ENCODE measurements at regions not wholly inside any gene's neighbourhood (a gene's known extent, or its start where the extent isn't known, plus 50 kb on each side); places are given as distances from the start of the nearest gene placed in this dataset.

GRCh38 chr10:78737883-78738856 is 330.6 kb upstream of the ZMIZ1 start:
- DNase-seq (ENCODE audit: low read depth, low spot score) = no peak

- DNase-seq (ENCODE audit: low read depth, low spot score) = no peak
Measured at GRCh38 chr10:78738861-78739260, 329.9 kb upstream of the ZMIZ1 start.

GRCh38 chr10:78739444-78740053 is 329.2 kb upstream of the ZMIZ1 start:
- no peak for DNase-seq (ENCODE audit: low read depth, low spot score)

- no peak for DNase-seq (ENCODE audit: low read depth, low spot score)
Measured at GRCh38 chr10:78740976-78741915, 327.5 kb upstream of the ZMIZ1 start.

- no peak for DNase-seq (ENCODE audit: low read depth, low spot score)
Measured at GRCh38 chr10:78742406-78742729, 326.4 kb upstream of the ZMIZ1 start.

- DNase-seq (ENCODE audit: low read depth, low spot score) = no peak
Measured at GRCh38 chr10:78742730-78743615, 325.8 kb upstream of the ZMIZ1 start.

- DNase-seq (ENCODE audit: low read depth, low spot score) = no peak
Measured at GRCh38 chr10:78744056-78744455, 324.7 kb upstream of the ZMIZ1 start.

GRCh38 chr10:78744491-78745090 is 324.2 kb upstream of the ZMIZ1 start:
- no peak for DNase-seq (ENCODE audit: low read depth, low spot score)

GRCh38 chr10:78745441-78745840 is 323.3 kb upstream of the ZMIZ1 start:
- no peak for DNase-seq (ENCODE audit: low read depth, low spot score)

- no peak for DNase-seq (ENCODE audit: low read depth, low spot score)
Measured at GRCh38 chr10:78746155-78746763, 322.5 kb upstream of the ZMIZ1 start.

GRCh38 chr10:78747401-78748234 is 321.1 kb upstream of the ZMIZ1 start:
- DNase-seq (ENCODE audit: low read depth, low spot score) = no peak

- DNase-seq (ENCODE audit: low read depth, low spot score) = no peak
Measured at GRCh38 chr10:78748235-78748533, 320.6 kb upstream of the ZMIZ1 start.

- DNase-seq (ENCODE audit: low read depth, low spot score) = no peak
Measured at GRCh38 chr10:78749200-78749599, 319.6 kb upstream of the ZMIZ1 start.

- DNase-seq (ENCODE audit: low read depth, low spot score) = no peak
Measured at GRCh38 chr10:78749898-78750297, 318.9 kb upstream of the ZMIZ1 start.

GRCh38 chr10:78750418-78750817 is 318.3 kb upstream of the ZMIZ1 start:
- no peak for DNase-seq (ENCODE audit: low read depth, low spot score)

- DNase-seq (ENCODE audit: low read depth, low spot score) = no peak
Measured at GRCh38 chr10:78751716-78752115, 317.1 kb upstream of the ZMIZ1 start.

GRCh38 chr10:78752221-78752620 is 316.5 kb upstream of the ZMIZ1 start:
- DNase-seq (ENCODE audit: low read depth, low spot score) = no peak

GRCh38 chr10:78752708-78753107 is 316.1 kb upstream of the ZMIZ1 start:
- no peak for DNase-seq (ENCODE audit: low read depth, low spot score)

GRCh38 chr10:78754269-78755062 is 314.3 kb upstream of the ZMIZ1 start:
- DNase-seq (ENCODE audit: low read depth, low spot score) = no peak
